ENCODE measurements at regions not wholly inside any gene's neighbourhood (a gene's known extent, or its start where the extent isn't known, plus 50 kb on each side); places are given as distances from the start of the nearest gene placed in this dataset.

DNA sequence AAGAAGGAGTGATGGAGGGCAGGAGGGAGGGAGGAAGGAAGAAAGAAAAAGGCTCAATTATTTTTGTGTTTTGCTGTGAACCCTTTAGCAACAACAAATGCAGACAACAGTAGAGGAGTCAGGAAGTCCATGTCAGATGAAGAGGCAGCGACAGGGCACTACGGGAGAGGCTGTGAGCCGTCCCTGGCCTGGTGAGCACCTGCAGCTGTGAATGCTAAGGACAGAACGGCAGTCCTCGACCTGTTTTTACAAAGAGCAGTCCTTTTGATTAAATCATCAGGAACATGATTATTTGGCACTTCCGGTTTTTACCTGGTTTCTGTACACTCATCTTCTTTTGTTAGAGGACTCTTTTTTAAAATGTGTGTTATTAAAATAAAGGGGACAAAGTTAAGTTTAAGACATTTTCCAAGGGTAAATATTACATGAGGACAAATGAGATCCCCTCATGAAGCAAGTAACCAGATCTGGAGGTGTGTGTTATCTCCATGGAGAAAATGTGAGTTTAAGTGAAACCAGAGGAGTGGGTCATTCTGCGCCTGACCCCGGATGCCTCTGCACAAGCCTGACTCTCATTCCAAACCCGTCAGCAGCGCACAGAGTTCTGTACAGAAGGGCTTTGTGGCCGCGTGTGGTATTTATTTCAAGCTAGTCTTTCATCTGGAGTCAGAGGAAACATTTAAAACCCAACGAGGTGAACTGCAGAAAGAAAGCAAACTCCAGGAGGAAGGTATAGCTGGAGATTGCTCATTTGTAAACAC is 492.5 kb downstream of the SOX11 start:
- TF ChIP-seq POLR2A (IDR thresholded peaks at IDR 0.05): no peak
- TF ChIP-seq, protein P1, sequence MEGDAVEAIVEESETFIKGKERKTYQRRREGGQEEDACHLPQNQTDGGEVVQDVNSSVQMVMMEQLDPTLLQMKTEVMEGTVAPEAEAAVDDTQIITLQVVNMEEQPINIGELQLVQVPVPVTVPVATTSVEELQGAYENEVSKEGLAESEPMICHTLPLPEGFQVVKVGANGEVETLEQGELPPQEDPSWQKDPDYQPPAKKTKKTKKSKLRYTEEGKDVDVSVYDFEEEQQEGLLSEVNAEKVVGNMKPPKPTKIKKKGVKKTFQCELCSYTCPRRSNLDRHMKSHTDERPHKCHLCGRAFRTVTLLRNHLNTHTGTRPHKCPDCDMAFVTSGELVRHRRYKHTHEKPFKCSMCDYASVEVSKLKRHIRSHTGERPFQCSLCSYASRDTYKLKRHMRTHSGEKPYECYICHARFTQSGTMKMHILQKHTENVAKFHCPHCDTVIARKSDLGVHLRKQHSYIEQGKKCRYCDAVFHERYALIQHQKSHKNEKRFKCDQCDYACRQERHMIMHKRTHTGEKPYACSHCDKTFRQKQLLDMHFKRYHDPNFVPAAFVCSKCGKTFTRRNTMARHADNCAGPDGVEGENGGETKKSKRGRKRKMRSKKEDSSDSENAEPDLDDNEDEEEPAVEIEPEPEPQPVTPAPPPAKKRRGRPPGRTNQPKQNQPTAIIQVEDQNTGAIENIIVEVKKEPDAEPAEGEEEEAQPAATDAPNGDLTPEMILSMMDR (IDR thresholded peaks at IDR 0.05): no peak
